KMS-11 (cell line): ENCODE measurements at regions not wholly inside any gene's neighbourhood (a gene's known extent, or its start where the extent isn't known, plus 50 kb on each side); places are given as distances from the start of the nearest gene placed in this dataset.

ENCODE experiments used
- H2AFZ ChIP-seq: fragments of 200-600 bp; sonication (generic); 2 replicates; pipeline ENCODE4 v1.6.1; 2016; ENCODE audit warnings: antibody characterized with exemption, mixed run types, low read depth
- H3K27ac ChIP-seq: fragments of 200-600 bp; sonication (generic); 2 replicates; pipeline ENCODE4 v1.6.1; 2016; ENCODE audit warnings: mild to moderate bottlenecking, mixed run types
- H3K27me3 ChIP-seq: fragments of 200-600 bp; sonication (generic); 2 replicates; pipeline ENCODE4 v1.6.1; 2017; ENCODE audit warnings: mild to moderate bottlenecking, low read depth, mixed run types, moderate library complexity; ENCODE audit not compliant: insufficient read depth
- H3K36me3 ChIP-seq: fragments of 200-600 bp; sonication (generic); 2 replicates; pipeline ENCODE4 v1.6.1; 2017; ENCODE audit warnings: mild to moderate bottlenecking, mixed run types; ENCODE audit not compliant: insufficient read depth
- H3K4me1 ChIP-seq: fragments of 200-600 bp; sonication (generic); 2 replicates; pipeline ENCODE4 v1.6.1; 2016; ENCODE audit warnings: mild to moderate bottlenecking, low read depth, mixed run types; ENCODE audit not compliant: poor library complexity, severe bottlenecking
- H3K4me2 ChIP-seq: fragments of 200-600 bp; sonication (generic); 2 replicates; pipeline ENCODE4 v1.7.0; 2016; ENCODE audit warnings: mild to moderate bottlenecking, mixed run types
- H3K4me3 ChIP-seq: fragments of 200-600 bp; sonication (generic); IDR thresholded peaks from 2 replicates; pipeline ENCODE4 v1.6.1; 2017; ENCODE audit warnings: low read depth, low read length, mixed read lengths; ENCODE audit not compliant: insufficient read depth
- H3K79me2 ChIP-seq: fragments of 200-600 bp; sonication (generic); 2 replicates; pipeline ENCODE4 v1.6.1; 2016; ENCODE audit warnings: low read depth, mixed run types; ENCODE audit not compliant: insufficient read depth
- H3K9ac ChIP-seq: fragments of 200-600 bp; sonication (generic); 2 replicates; pipeline ENCODE4 v1.6.1; 2016; ENCODE audit warnings: mild to moderate bottlenecking, mixed run types
- H4K20me1 ChIP-seq: fragments of 200-600 bp; sonication (generic); 2 replicates; pipeline ENCODE4 v1.6.1; 2016; ENCODE audit warnings: mild to moderate bottlenecking, mixed run types; ENCODE audit not compliant: insufficient read depth
- CTCF ChIP-seq: fragments of 200-600 bp; sonication (generic); conservative IDR thresholded peaks from 2 replicates; pipeline ENCODE4 v1.6.1; 2017; ENCODE audit warnings: low read depth, mild to moderate bottlenecking, antibody characterized with exemption, low read length, moderate library complexity, mixed read lengths

- Histone ChIP-seq H3K9ac (no peak overlapping the region), H3K4me1 (peaks cover 3% of the 10 kb centered on the region), H3K36me3 (no peaks in the 10 kb centered on the region), H4K20me1 (no peaks in the 10 kb centered on the region), H3K27me3 (no peaks in the 10 kb centered on the region), H3K27ac (no peak overlapping the region), H2AFZ (no peak overlapping the region), H3K4me3 (no peak overlapping the region), H3K4me2 (no peak overlapping the region), H3K79me2 (no peaks in the 10 kb centered on the region)
- no peak for TF ChIP-seq CTCF
Observed at GRCh38 chr4:10180603-10180926, 64.0 kb upstream of the WDR1 start.

- Histone ChIP-seq H3K79me2 (no peaks in the 10 kb centered on the region), H3K36me3 (no peaks in the 10 kb centered on the region), H4K20me1 (no peaks in the 10 kb centered on the region), H3K4me2 (no peak overlapping the region), H3K4me3 (no peak overlapping the region), H3K27me3 (no peaks in the 10 kb centered on the region), H2AFZ (no peak overlapping the region), H3K27ac (no peak overlapping the region), H3K9ac (no peak overlapping the region), H3K4me1 (peaks cover 3% of the 10 kb centered on the region)
- no peak for TF ChIP-seq CTCF
Observed at GRCh38 chr4:10179957-10180602, 63.5 kb upstream of the WDR1 start.

- H2AFZ ChIP-seq, result no peak overlapping the region
- H3K27ac ChIP-seq, result no peak overlapping the region
- H3K4me3 ChIP-seq, result no peak overlapping the region
- H3K9ac ChIP-seq, result no peak overlapping the region
- H3K79me2 ChIP-seq, result no peaks in the 10 kb centered on the region
- H4K20me1 ChIP-seq, result no peaks in the 10 kb centered on the region
- H3K4me2 ChIP-seq, result no peak overlapping the region
- no peak for TF ChIP-seq CTCF
- H3K36me3 ChIP-seq, result no peaks in the 10 kb centered on the region
- H3K27me3 ChIP-seq, result no peaks in the 10 kb centered on the region
- H3K4me1 ChIP-seq, result peaks cover 3% of the 10 kb centered on the region
Observed at GRCh38 chr4:10178763-10179162, 62.2 kb upstream of the WDR1 start.

GRCh38 chr4:10175626-10176025 is 59.0 kb upstream of the WDR1 start:
- H3K27ac ChIP-seq, result no peak overlapping the region
- no peaks in the 10 kb centered on the region for H3K27me3 ChIP-seq
- no peak overlapping the region for H3K4me3 ChIP-seq
- H3K4me1 ChIP-seq, result no peaks in the 10 kb centered on the region
- no peaks in the 10 kb centered on the region for H4K20me1 ChIP-seq
- H3K79me2 ChIP-seq, result no peaks in the 10 kb centered on the region
- H3K36me3 ChIP-seq, result no peaks in the 10 kb centered on the region
- no peak for TF ChIP-seq CTCF
- H2AFZ ChIP-seq, result no peak overlapping the region
- no peak overlapping the region for H3K9ac ChIP-seq
- H3K4me2 ChIP-seq, result no peak overlapping the region
